ENCODE measurements at regions not wholly inside any gene's neighbourhood (a gene's known extent, or its start where the extent isn't known, plus 50 kb on each side); places are given as distances from the start of the nearest gene placed in this dataset.
"Not testable (repeated sequence)": the region's sequence is repeated elsewhere in the genome, so short reads cannot be mapped to it uniquely, and the experiment has no call there.

- DNase-seq (ENCODE audit: low spot score) = no peak
Measured at GRCh38 chr9:78674874-78675273, 377.9 kb downstream of the PSAT1 start.

DNA sequence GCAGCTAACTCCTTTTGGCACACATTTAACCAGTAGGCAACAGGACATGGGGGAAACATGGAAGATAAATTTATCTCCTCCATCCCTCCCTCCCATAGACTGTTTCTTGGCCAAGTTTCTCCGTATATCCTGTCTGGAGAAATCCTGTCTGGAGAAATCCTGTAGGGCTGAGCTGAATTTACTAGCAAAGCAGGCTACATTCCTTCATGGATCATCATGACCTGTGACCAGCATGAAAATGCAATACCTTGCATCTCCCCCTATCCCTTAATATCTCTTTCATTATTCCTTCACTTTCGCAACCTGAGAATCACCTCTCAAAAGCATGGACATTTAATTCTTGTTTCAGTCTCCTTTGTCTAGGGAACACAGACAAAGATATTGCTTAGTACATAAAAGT lies 379.1 kb downstream of the PSAT1 start:
- DNase-seq (ENCODE audit: low spot score) = no peak

DNA sequence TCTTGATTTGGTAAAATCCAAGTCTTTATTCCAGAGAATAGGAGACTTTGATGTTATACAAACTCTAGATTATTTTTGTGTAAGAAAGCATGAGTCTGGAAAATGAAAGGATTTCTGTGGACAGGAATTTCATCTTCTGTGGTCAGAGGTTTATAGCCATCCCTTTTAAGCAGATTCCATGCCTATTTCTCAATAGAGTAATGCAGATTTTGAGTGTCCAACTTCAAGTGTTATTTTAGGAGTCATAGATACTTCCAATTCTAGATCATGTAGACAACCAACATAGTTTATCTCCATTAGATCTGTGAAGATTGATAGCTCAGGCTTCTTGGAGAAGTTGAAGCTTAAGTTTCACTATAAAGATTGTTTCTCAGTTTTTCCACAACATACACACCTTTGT lies 379.7 kb downstream of the PSAT1 start:
- DNase-seq (ENCODE audit: low spot score) = no peak

GRCh38 chr9:78677326-78677725 lies 380.4 kb downstream of the PSAT1 start:
- no peak for DNase-seq (ENCODE audit: low spot score)

GRCh38 chr9:78678877-78679276 lies 382.0 kb downstream of the PSAT1 start:
- DNase-seq (ENCODE audit: low spot score) = no peak

GRCh38 chr9:78680196-78680595 lies 383.3 kb downstream of the PSAT1 start:
- DNase-seq (ENCODE audit: low spot score) = no peak

- peak; percentile 8 for DNase-seq (ENCODE audit: low spot score)
Measured at GRCh38 chr9:78682216-78682615, 385.3 kb downstream of the PSAT1 start.

DNA sequence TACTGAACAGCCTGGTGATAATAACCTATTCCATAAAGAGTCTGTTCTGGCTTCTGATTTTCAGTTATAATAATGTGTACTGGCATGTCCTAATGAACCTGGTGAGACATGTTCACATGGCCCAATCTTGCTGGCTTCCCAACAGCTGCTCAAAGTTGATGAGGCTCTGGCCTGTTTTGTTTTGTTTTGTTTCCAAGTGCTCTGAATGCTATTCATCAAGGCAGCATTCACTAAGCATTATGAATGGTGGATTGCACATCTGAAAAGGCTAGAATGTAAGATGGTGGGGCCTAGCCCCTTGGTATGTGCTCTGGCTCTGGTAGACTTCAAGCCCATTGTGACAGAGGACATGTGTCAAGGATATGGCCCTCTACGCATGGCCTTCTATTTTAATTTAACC lies 388.5 kb downstream of the PSAT1 start:
- no peak for DNase-seq (ENCODE audit: low spot score)

- no peak for DNase-seq (ENCODE audit: low spot score)
Measured at GRCh38 chr9:78688796-78689195, 391.9 kb downstream of the PSAT1 start.

DNA sequence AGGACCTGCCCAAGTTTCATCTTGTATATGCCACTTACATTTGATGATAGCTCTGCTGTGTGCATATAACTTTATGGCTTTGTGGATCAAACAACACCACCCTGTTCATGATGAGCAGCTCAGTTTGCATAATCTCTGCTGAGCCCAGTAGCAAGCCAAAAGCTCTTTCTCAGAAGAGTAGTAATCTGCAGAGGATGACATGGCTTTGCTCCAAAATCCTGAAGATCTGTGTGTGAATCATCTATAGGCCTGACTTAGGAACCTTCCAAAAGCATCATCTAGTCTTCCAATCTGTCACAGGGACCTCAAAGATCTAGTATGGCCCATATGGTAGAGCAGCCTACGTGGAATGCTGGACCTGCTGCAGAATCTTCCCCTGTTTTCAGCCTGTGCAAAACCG lies 394.6 kb downstream of the PSAT1 start:
- no peak for DNase-seq (ENCODE audit: low spot score)

- no peak for DNase-seq (ENCODE audit: low spot score)
Measured at GRCh38 chr9:78692871-78693270, 395.9 kb downstream of the PSAT1 start.

GRCh38 chr9:78694974-78695373 lies 398.0 kb downstream of the PSAT1 start:
- no peak for DNase-seq (ENCODE audit: low spot score)

DNA sequence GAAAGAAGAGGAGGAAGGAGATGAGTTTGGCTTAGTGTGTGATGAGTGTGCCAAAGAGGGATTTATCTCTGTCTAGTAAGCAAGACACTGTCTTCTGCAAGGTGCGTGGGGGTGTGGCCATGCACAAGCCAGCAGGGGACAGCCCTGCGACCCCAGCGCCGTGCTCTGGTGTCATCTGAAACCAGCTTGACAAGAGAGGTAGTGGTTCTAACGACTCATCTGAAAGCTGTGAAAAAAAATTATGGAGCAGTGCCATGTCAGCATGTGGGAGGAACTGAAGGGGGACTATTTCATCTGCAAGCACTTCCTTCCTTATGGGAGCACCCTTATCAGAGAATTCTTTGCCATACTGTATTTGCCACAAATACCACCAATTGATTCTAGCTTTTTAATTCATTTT lies 398.6 kb downstream of the PSAT1 start:
- DNase-seq (ENCODE audit: low spot score) = no peak

- DNase-seq (ENCODE audit: low spot score) = no peak
Measured at GRCh38 chr9:78697618-78698017, 400.7 kb downstream of the PSAT1 start.

- no peak for DNase-seq (ENCODE audit: low spot score)
Measured at GRCh38 chr9:78698371-78698770, 401.4 kb downstream of the PSAT1 start.

DNA sequence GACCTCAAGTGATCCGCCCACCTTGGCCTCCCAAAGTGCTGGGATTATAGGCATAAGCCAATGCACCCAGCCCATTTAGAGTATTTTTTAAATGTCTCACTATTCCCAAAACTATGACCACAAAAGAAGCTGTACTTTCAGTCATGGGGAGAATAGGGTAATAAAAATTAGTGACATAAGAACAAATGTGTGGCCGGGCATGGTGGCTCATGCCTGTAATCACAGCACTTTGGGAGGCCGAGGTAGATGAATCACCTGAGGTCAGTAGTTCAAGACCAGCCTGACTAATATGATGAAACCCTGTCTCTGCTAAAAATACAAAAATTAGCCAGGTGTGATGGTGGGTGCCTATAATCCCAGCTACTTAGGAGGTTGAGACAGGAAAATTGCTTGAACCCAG lies 402.3 kb downstream of the PSAT1 start:
- DNase-seq (ENCODE audit: low spot score) = not testable (repeated sequence)

GRCh38 chr9:78704153-78704552 lies 407.2 kb downstream of the PSAT1 start:
- peak; percentile 5 for DNase-seq (ENCODE audit: low spot score)

DNA sequence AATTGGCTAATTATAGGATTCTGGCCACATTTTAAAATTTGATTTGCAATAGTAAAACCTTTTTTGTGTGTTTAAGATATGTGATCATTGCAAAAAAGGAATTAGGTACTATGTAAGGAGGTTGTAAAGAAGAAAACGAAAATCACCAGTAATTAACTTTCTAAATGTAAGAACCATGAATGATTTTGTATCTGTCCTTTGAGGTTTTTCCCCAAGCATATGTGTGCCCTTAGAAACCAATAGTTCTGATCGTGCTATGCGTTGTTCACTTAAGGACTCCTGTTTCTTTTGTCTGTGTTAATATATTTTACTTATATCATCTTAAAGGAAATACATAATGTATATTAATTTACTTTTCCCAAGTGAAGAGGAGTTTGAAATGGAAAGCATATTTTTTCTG lies 410.2 kb downstream of the PSAT1 start:
- no peak for DNase-seq (ENCODE audit: low spot score)

- peak; percentile 17 for DNase-seq (ENCODE audit: low spot score)
Measured at GRCh38 chr9:78707481-78707991, 410.6 kb downstream of the PSAT1 start.

- DNase-seq (ENCODE audit: low spot score) = no peak
Measured at GRCh38 chr9:78712903-78713613, 416.1 kb downstream of the PSAT1 start.

DNA sequence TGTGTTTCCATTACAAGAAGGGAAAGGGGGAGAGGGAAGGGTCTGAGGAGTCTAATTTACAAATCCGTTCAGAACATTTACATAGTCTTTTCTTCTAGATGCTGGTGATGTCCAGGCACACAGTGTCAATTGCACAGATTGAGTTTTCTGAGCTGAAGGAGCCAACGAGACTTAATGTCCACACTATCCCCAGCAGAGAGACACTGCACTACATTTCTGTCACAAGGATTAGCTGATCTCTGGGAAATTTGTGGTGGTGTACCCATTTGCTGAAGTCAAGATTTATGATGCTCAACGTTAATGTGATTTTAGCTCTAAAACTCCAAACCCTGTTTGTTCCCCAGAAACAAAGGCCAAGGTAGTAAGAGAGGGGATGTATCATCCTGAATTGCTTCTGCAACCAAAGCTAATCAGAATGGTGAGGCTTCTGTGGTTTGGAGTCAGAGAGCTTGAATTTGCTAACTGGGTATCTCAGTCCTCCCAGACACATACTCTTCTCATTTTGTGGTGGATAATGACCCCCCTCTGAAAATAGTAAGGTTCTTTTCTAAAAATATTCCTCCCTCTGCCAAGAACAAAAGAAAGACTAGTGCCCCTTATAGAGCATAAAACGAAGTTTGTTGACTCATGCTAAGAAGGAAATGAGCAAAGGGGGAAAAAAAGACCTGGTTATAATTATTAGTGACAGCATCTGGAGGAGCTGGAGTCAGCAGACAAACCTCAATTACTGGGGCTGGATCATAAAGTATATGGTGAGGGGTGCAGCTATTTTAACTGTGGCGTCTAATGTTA lies 416.9 kb downstream of the PSAT1 start:
- no peak for DNase-seq (ENCODE audit: low spot score)

GRCh38 chr9:78714576-78714975 lies 417.7 kb downstream of the PSAT1 start:
- no peak for DNase-seq (ENCODE audit: low spot score)

DNA sequence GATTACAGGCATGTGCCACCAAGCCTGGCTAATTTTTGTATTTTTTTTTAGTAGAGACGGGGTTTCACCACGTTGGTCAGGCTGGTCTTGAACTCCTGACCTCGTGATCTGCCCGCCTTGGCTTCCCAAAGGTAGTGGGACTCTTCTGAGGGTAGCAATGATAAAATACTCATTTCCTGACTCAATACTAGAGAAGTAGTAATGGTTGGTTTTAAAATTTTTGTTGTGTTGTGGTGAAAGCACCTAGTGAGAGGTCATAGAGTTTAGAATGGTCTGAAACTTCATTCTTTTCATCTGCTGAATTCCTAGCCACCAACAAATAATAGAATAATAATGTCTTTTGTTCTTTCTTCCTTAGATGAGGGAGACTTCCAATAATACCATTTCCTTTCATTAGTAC lies 422.1 kb downstream of the PSAT1 start:
- not testable (repeated sequence) for DNase-seq (ENCODE audit: low spot score)
